GM19240 (cell line): ENCODE measurements at regions not wholly inside any gene's neighbourhood (a gene's known extent, or its start where the extent isn't known, plus 50 kb on each side); places are given as distances from the start of the nearest gene placed in this dataset.

ENCODE experiments used
- DNase-seq: peaks from one replicate; pipeline ENCODE4 v3.0.0; 2011; ENCODE audit warnings: low spot score; ENCODE audit not compliant: insufficient read length

GRCh38 chr12:124517260-124518050, 50.0 kb downstream of the NCOR2 start:
- no peak for DNase-seq

DNA sequence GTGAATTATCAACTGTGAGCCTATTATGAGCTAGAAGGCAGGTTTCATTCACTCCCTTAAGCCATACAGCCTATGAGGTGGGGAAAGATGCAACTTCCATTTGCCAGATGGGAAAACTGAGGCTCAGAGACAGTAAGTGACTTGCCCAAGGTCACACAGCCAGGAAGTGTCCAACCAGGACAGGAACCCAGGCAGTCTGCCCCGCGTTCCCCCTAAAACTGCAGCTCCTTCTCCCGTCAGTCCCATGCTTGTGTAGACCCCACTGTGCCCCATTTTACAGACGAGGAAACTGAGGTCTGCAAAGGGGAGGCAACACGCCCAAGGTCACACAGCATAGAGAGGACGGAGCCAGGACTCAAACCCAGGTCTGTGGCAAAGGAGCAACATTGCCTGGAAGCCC, 50.6 kb downstream of the NCOR2 start:
- DNase-seq = no peak

DNA sequence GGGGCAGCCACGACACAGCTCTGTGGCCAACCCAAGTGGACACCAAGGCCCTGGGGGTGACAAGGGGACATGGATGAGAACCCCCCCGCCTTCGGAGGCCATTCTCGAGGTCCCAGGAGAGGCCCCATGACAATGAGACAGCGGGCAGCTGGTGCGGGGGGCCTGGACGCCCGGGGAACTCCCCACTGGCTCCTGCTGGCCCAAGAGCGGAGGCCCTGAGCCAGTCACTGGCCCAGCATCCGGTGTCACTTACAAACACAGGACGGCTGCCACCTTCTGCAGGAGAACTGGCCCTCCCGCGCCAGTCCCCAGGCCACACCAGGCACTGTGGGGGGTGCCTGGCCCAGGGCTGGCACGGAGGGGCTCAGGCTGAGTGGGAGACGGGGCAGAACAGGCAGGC, 51.4 kb downstream of the NCOR2 start:
- no peak for DNase-seq

DNA sequence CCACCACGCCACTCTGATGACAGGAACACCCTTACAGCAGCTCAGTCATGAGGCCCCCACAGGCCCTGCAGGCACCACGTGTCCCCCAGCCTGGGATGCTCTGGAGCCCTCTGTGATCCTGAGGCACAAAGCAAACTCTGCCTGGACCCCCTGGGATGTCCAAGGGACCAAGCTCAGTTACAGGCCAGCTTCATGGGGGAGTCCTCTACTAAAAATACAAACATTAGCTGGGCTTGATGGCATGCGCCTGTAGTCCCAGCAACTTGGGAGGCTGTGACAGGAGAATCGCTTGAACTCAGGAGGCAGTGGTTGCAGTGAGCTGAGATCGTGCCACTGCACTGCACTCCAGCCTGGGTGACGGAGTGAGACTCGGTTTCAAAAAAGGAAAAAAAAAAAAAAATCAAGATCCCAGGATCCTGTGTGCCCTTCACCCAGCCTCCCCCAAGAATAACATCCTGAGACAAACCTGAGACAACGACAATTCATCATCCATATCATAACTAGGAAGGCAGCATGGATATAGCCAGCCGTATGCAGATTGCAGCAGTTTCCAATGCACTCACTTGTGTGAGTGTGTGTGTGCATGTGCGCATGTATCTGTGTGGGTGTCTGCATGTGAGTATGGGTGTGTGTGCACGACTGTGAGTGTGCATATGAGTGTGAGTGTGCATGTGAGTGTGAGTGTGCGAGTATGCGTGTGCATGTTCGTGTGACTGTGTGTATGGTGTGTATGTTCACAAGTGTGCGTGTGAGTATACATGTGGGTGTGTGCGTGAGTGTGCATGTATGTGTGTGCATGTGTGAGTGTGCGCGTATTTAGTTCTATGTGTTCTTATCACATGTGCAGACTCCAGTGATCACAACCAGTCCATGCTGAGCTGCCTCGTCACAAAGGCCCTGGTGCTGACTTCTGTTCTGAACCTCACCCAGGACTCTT, 52.1 kb downstream of the NCOR2 start:
- DNase-seq = no peak

GRCh38 chr12:124514145-124514995, 53.0 kb downstream of the NCOR2 start:
- DNase-seq = no peak

DNA sequence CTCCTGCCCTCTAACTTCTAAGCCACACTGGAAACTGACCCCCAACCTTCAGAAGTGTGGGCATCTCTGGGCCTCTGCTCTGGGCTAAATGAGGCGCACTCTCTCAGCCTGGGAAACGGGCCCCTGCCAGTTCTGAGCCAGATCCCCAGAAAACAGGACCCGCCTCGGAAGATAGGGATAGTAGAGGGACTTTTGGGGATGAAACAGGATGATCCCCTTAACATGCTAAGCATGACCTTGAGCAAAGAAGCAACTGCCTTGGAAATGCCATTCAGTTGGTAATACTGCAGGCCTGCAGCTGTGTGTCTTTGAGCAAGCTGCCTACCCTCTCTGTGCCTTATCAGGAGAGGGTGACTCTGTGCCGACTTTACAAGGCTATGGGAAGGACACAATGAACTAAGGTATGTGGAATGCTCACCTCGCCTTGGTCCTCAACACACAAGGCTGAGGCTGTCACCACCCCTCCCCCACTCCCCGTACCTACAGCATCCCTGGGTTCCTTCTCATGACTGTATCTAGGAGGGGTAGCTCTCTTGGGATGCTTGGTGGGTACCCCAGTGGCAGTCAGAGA, 54.0 kb downstream of the NCOR2 start:
- no peak for DNase-seq

DNA sequence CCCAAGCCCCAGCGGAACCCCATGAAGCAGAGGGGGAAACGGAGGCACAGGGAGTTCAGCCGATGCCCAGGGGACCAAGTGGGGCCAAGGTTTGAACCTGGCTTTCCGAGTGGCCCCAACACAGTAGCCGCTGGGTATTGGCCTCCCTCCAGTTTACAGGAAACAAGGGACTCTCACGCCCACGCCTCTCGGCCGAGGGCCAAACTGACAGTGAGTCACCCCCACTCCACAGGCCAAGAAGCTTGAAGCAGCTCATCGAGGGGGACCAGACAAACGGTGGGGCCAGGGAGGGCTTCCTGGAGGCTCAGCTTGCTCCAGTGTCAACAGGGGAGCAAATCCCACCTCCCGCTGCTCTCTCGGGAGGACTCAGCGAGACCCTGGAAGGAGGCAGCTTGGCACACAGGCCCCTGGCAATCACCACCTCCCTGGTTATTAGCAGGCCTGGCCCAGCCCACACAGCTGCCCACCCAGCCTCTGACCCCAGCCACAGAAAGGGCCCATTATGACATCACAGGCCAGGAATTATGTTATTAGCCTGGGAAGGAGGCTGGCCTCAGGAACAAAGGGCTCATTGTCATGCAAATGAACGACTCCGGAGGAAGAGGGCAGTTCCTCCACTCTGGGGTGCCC, 54.6 kb downstream of the NCOR2 start:
- DNase-seq = no peak

GRCh38 chr12:124511259-124511985, 56.0 kb downstream of the NCOR2 start:
- DNase-seq = no peak

DNA sequence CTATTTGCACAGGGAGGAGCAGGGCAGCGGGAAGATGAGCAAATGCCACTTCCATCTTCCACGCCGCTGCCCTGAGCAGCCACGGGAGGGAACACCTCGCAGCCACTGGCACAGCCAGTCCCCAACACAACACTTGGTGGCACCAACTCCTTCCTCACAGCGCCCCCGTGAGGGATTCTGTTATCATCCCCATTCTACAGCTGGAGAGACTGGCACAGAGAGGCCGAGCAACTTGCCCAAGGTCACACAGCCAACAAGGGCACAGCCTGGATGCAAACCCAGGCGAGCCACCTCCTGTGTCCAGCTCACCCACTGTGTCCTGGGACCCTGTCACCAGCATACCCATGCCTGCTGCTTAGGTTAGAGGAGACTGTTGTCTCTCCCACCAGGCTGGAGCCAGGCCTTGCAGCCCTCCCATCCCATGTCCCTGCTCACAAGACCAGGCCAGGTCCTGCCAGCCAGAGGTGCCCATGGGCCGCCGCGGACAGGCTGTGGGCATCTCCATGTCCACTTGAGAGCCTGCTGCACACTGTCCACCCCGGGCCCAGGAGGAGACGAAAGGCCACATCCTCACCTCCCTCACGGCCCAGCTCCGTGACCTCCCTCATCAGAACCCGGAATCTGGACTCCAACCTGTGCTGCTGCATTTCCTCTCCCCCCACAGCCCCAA, 57.0 kb downstream of the NCOR2 start:
- DNase-seq = no peak

GRCh38 chr12:124509676-124510300, 57.6 kb downstream of the NCOR2 start:
- DNase-seq = no peak

GRCh38 chr12:124509300-124509675, 58.1 kb downstream of the NCOR2 start:
- DNase-seq = no peak

GRCh38 chr12:124508381-124509079, 58.9 kb downstream of the NCOR2 start:
- DNase-seq = no peak

- no peak for DNase-seq
These were observed 60.0 kb downstream of the NCOR2 start for GRCh38 chr12:124507188-124508109.

GRCh38 chr12:124506832-124507153, 60.6 kb downstream of the NCOR2 start:
- no peak for DNase-seq

DNA sequence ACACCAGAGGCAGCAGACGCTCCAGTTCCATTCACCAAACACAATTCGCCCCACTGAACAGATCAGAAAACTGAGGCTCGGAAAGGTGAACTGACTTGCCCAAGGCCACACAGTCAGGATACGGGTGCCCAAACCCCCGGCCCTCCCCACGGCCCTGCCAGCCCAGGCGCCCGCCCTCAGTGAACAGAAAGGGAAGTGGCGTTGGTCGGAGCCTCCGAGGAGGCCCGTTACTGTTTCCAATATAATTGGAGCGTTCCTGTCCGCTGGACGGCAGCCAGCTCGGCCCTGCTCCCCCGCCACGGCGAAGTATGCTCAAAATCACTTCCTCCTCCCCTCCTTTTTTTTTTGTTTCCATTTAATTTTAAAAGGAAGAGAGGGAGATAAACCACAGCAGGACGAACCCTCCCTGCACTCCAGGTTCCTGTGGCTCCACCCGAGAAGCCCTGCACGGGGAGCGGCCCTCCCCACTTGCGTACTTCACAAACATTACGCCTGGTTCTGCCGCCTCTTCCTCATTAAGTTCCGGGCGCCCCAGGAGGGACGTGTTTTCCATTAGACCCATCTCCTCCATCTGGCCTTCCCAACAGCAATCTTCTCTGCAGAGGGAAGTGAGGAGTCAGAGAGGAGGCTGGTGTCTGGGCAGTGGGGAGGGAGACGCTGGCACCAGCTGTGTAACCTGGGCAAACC, 61.1 kb downstream of the NCOR2 start:
- no peak for DNase-seq

DNA sequence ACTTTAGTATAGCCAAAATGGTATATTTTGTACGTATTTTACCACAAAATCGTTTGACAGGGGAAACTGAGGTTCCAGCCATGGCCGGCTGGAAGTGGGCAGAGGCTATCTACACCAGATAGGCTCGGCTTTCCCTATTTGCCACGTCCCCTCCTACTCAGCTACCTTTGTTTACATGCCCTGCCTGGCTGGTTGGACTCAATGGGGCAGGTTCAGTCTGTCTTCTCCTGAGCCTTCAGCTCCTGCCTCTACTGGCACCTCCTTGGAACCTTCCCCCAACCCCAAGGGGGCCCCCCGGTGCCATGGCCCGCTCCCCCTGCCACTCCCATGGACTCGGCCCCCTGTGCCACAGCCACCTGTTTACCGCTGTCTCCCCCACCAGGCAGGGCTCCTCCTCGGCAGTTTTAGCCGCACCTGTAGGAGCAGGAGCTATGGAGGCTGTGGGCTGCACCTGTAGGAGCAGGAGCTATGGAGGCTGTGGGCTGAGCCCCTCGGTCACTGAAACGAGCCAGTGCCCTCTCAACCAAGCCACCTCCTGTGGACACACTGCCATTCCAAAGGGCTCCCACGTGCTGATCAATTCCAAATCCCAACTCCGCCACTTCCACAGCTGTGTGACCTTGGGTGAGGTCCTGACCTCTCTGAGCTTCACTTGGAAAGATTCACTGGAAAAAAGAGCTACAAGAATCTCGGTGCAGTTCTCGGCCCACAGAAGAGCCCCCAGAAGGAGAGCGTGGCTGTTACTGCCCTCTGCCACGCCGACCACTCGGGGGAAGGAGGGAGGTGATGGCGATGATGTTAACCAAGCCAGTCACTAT, 62.2 kb downstream of the NCOR2 start:
- DNase-seq = no peak
